ENCODE measurements at regions not wholly inside any gene's neighbourhood (a gene's known extent, or its start where the extent isn't known, plus 50 kb on each side); places are given as distances from the start of the nearest gene placed in this dataset.

GRCh38 chr16:51399908-51400670, 249.0 kb upstream of the SALL1 start:
- H2AFZ ChIP-seq (ENCODE audit: low read depth, low read length), result no peak overlapping the region
- H3K79me2 ChIP-seq (ENCODE audit: control insufficient read depth, insufficient read depth, low read length), result no peaks in the 10 kb centered on the region
- no peak overlapping the region for H3K4me3 ChIP-seq (replicated peaks in 1 of 3; ENCODE audit: insufficient read depth in 1 of 3, low read depth in 1 of 3, low read length in 3 of 3)
- TF ChIP-seq MAX (IDR thresholded peaks at IDR 0.05; ENCODE audit: insufficient read depth, insufficient read length) (no peak), MYC (IDR thresholded peaks at IDR 0.05; ENCODE audit: low read depth, low read length) (no peak)
- no peaks in the 10 kb centered on the region for H3K27me3 ChIP-seq (ENCODE audit: control insufficient read depth in 2 of 2, insufficient read depth in 2 of 2, low read length in 2 of 2)
- no peak overlapping the region for H3K4me2 ChIP-seq (ENCODE audit: insufficient read depth, low read length)
- no peak overlapping the region for H3K27ac ChIP-seq (ENCODE audit: insufficient read depth, low read depth, low read length)
- H3K9ac ChIP-seq (replicated peaks; ENCODE audit: extremely low read depth, insufficient read depth, low read length), result no peak overlapping the region
- DNase-seq (ENCODE audit: low read depth, low spot score) (no peak), FAIRE-seq (no peak)
- no TSS peak for BruUV-seq (replicated peaks)
- H3K9me3 ChIP-seq (replicated peaks; ENCODE audit: control insufficient read depth, insufficient read depth, low read length), result peaks cover 4% of the 10 kb centered on the region
- dilution Hi-C loops (cut with MboI; ENCODE audit: extremely low pct_ligation_motif_present, low sequenced_read_pairs) (no loop called here), intact Hi-C loops (cut with micrococcal nuclease) (no loop called here)
- ChIA-PET CTCF (no interaction called here), POLR2A (no interaction called here)
- H3K36me3 ChIP-seq (ENCODE audit: control insufficient read depth in 2 of 2, extremely low read depth in 1 of 2, insufficient read depth in 2 of 2, low read length in 2 of 2), result no peaks in the 10 kb centered on the region
- H4K20me1 ChIP-seq (replicated peaks; ENCODE audit: control insufficient read depth, extremely low read depth, insufficient read depth, low read length), result no peaks in the 10 kb centered on the region
- H3K4me1 ChIP-seq (ENCODE audit: control insufficient read depth, extremely low read depth, insufficient read depth, low read length), result no peaks in the 10 kb centered on the region
- no peaks in the 10 kb centered on the region for H3K9me1 ChIP-seq (replicated peaks; ENCODE audit: control insufficient read depth, extremely low read depth, insufficient read depth, low read length)

DNA sequence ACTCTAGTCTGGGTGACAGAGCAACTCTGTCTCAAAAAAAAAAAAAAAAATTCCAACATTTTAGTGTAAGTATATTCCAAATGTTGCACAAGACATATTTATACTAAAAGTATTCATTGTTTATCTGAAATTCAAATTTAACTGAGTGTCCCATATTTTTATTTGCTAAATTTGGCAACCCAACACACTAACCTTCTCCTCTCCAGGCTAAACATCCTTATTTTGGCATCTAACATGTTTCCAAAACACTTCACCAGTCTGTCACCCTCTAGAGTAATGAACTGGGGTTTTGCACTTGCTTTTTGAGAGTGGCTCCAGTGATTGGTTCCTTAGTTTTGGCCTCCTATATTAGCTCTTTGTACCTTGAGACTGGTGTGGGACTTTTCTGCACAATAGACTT, 243.4 kb upstream of the SALL1 start:
- no TSS peak for BruUV-seq (replicated peaks)
- Histone ChIP-seq H3K9me1 (replicated peaks; ENCODE audit: control insufficient read depth, extremely low read depth, insufficient read depth, low read length) (no peaks in the 10 kb centered on the region), H3K4me2 (ENCODE audit: insufficient read depth, low read length) (no peak overlapping the region), H3K9ac (replicated peaks; ENCODE audit: extremely low read depth, insufficient read depth, low read length) (no peak overlapping the region), H3K4me1 (ENCODE audit: control insufficient read depth, extremely low read depth, insufficient read depth, low read length) (no peaks in the 10 kb centered on the region), H2AFZ (ENCODE audit: low read depth, low read length) (no peak overlapping the region), H3K36me3 (ENCODE audit: control insufficient read depth in 2 of 2, extremely low read depth in 1 of 2, insufficient read depth in 2 of 2, low read length in 2 of 2) (no peaks in the 10 kb centered on the region), H3K27ac (ENCODE audit: insufficient read depth, low read depth, low read length) (no peak overlapping the region), H3K79me2 (ENCODE audit: control insufficient read depth, insufficient read depth, low read length) (no peaks in the 10 kb centered on the region), H3K27me3 (ENCODE audit: control insufficient read depth in 2 of 2, insufficient read depth in 2 of 2, low read length in 2 of 2) (no peaks in the 10 kb centered on the region), H3K4me3 (replicated peaks in 1 of 3; ENCODE audit: insufficient read depth in 1 of 3, low read depth in 1 of 3, low read length in 3 of 3) (no peak overlapping the region), H4K20me1 (replicated peaks; ENCODE audit: control insufficient read depth, extremely low read depth, insufficient read depth, low read length) (no peaks in the 10 kb centered on the region), H3K9me3 (replicated peaks; ENCODE audit: control insufficient read depth, insufficient read depth, low read length) (no peaks in the 10 kb centered on the region)
- no peak for DNase-seq (ENCODE audit: low read depth, low spot score)
- ChIA-PET CTCF (no interaction called here), POLR2A (no interaction called here)
- TF ChIP-seq POLR2A (IDR thresholded peaks at IDR 0.05; ENCODE audit: low read depth, low read length) (no peak), MAX (IDR thresholded peaks at IDR 0.05; ENCODE audit: insufficient read depth, insufficient read length) (no peak), JUN (IDR thresholded peaks at IDR 0.05; ENCODE audit: borderline replicate concordance, insufficient read depth, insufficient read length, low read depth) (no peak), GATA2 (IDR thresholded peaks at IDR 0.05; ENCODE audit: insufficient read depth, insufficient read length, low read depth, low read length) (no peak), POLR2AphosphoS5 (IDR thresholded peaks at IDR 0.05; ENCODE audit: insufficient read depth, low read depth, low read length) (no peak), EZH2 (IDR thresholded peaks at IDR 0.05; ENCODE audit: borderline replicate concordance, low read depth, low read length, severe bottlenecking) (no peak)
- intact Hi-C loops (cut with micrococcal nuclease) (no loop called here), dilution Hi-C loops (cut with MboI; ENCODE audit: extremely low pct_ligation_motif_present, low sequenced_read_pairs) (no loop called here)
- no peak for FAIRE-seq

Data from endothelial cell of umbilical vein (primary cell).